ENCODE measurements at regions not wholly inside any gene's neighbourhood (a gene's known extent, or its start where the extent isn't known, plus 50 kb on each side); places are given as distances from the start of the nearest gene placed in this dataset.
"Not testable (repeated sequence)": the region's sequence is repeated elsewhere in the genome, so short reads cannot be mapped to it uniquely, and the experiment has no call there.

DNA sequence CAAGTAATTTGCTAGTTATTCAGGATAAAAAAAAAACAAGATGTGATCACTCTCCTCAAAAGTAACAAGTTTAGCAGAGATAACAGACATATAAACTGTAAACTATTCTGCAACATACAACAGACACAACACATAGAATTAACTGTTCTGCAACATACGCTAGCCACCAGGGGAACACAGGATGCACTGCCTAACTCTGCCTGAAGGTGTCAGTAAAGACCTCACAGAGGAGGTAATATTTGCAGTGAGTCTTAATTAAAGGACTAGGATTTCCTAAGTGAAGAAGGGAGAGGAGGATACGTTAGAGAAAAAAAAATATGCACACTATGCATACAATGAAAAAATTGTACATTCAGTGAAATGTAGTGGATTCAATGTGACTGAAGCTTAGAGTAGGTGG lies 129.6 kb downstream of the NBPF8 start:
- H3K36me3 Mint-ChIP-seq (ENCODE audit: unreplicated experiment); H3K27ac Mint-ChIP-seq (ENCODE audit: unreplicated experiment); H3K4me3 Mint-ChIP-seq (ENCODE audit: unreplicated experiment); H3K27me3 Mint-ChIP-seq (ENCODE audit: unreplicated experiment); H3K9me3 Mint-ChIP-seq (ENCODE audit: unreplicated experiment); H3K4me1 Mint-ChIP-seq (ENCODE audit: unreplicated experiment): not testable (repeated sequence)
- TF ChIP-seq, protein P1, sequence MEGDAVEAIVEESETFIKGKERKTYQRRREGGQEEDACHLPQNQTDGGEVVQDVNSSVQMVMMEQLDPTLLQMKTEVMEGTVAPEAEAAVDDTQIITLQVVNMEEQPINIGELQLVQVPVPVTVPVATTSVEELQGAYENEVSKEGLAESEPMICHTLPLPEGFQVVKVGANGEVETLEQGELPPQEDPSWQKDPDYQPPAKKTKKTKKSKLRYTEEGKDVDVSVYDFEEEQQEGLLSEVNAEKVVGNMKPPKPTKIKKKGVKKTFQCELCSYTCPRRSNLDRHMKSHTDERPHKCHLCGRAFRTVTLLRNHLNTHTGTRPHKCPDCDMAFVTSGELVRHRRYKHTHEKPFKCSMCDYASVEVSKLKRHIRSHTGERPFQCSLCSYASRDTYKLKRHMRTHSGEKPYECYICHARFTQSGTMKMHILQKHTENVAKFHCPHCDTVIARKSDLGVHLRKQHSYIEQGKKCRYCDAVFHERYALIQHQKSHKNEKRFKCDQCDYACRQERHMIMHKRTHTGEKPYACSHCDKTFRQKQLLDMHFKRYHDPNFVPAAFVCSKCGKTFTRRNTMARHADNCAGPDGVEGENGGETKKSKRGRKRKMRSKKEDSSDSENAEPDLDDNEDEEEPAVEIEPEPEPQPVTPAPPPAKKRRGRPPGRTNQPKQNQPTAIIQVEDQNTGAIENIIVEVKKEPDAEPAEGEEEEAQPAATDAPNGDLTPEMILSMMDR (IDR thresholded peaks at IDR 0.05) = peak; percentile 56
- peak; percentile 87 for DNase-seq (ENCODE audit: extremely low spot score, unreplicated experiment)

DNA sequence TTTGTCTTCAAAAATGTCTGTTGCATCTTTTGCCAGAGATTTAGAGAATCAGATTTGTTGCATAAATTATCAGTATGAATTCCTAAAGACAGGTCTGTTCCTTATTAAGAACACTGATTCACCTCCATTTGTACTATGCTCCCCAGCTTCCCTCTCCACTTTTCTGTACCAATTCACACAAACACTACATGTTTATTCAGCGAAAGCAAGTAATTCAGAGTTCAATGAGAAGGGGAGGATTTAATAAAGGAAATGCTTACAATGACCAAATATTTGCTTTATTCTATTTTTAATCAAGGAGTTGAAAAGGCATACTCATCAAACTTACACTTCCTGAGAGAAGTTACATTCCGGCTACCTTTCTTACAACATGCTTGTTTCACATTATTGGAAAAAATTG lies 135.5 kb downstream of the NBPF8 start:
- H3K27me3 Mint-ChIP-seq (ENCODE audit: unreplicated experiment); H3K4me3 Mint-ChIP-seq (ENCODE audit: unreplicated experiment); H3K36me3 Mint-ChIP-seq (ENCODE audit: unreplicated experiment); H3K4me1 Mint-ChIP-seq (ENCODE audit: unreplicated experiment); H3K9me3 Mint-ChIP-seq (ENCODE audit: unreplicated experiment); H3K27ac Mint-ChIP-seq (ENCODE audit: unreplicated experiment); DNase-seq (ENCODE audit: extremely low spot score, unreplicated experiment): not testable (repeated sequence)

DNA sequence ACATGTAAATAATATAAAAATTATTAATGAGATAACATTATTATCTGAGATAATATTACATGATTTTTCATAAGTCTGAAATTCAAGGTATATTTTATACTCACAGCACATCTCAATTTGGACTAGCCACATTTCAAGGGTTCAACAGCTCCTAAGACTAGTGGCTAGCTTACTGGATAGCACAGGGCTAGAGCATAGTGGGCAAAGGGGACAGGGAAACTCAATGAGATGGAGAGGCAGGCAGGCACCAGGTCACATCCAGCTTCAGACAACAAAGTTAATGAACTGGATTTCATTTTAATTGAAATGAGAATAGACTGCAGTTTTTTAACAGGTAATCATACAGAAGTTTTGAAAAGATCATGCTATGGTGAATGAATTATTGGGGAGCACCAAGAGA lies 137.4 kb downstream of the NBPF8 start:
- H3K9me3 Mint-ChIP-seq (ENCODE audit: unreplicated experiment); H3K4me1 Mint-ChIP-seq (ENCODE audit: unreplicated experiment); H3K36me3 Mint-ChIP-seq (ENCODE audit: unreplicated experiment); DNase-seq (ENCODE audit: extremely low spot score, unreplicated experiment); H3K27me3 Mint-ChIP-seq (ENCODE audit: unreplicated experiment); H3K27ac Mint-ChIP-seq (ENCODE audit: unreplicated experiment); H3K4me3 Mint-ChIP-seq (ENCODE audit: unreplicated experiment): not testable (repeated sequence)

DNA sequence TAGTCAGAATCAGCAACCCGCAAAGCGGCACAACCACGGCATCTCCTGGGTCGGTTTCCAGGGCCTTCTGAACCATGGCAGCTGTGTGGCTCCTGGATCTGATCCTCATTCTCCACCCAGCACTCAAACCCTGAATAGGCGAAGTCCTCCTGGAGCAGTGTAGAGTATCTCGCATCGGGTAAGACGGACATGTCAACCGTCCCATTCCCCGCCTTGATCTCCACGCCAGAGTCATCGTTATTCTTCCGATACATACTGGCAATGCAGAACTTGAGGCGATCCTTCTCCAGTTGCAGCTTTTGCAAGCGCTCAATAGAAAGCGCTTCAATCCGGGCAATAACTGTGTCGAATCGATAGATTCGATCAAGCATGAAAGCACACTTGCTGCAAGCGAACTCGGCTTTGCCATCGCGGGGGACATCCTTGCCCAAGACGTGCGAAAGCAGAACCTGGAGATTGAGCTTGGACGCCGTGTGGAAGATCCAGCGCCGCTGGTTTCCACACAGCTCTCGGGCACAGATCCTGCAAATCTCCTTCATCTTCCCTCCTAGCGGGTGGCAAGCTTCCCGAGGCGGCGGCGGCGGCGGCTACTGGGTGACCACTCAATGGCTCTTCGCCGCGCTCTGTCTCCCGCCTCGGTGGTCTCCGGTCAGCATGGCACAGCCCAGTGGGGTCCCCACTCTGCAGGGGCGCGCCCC lies 142.9 kb downstream of the NBPF8 start:
- H3K36me3 Mint-ChIP-seq (ENCODE audit: unreplicated experiment); H3K4me1 Mint-ChIP-seq (ENCODE audit: unreplicated experiment); H3K27me3 Mint-ChIP-seq (ENCODE audit: unreplicated experiment); DNase-seq (ENCODE audit: extremely low spot score, unreplicated experiment); H3K9me3 Mint-ChIP-seq (ENCODE audit: unreplicated experiment); H3K27ac Mint-ChIP-seq (ENCODE audit: unreplicated experiment): not testable (repeated sequence)
- H3K4me3 Mint-ChIP-seq (ENCODE audit: unreplicated experiment) = peak overlapping the region; percentile 66

DNA sequence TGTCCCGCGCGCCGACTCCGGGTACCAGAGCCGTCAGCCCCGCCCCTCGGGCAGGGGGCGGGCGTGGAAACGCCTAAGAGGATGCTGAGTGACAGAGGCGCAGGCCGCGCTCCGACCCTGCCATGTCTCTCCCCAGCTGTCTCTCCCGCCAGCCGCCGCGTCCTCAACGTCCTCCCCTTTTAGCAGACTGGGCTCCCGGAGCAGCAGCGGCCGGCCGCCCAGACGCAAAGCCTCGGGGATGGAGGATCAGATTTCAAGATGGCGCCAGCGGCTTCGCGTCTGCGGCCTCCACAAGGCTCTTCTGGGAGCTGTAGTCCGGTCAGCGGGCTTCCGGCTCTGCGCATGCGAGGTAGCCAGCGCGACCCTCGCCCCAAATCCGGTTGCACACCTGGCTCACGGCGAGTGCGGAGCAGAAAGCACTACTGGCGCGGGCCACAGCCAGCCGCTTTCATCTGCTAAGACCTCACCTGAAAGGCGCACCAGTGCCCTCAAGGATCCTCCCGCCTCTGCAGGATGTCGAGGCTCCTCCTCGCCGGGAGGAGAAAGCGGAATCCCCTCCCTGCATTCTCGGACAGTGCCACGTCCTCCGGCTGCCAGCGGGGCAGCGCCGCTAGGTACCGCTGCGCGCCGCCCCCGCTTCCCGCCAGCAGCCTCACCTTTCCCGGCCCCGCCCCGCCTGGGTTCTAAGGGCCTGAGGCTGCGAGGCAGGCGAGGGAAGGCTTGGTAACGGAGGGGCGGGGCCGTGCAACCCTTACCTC lies 143.6 kb downstream of the NBPF8 start:
- DNase-seq (ENCODE audit: extremely low spot score, unreplicated experiment) = peak; percentile 90
- H3K9me3 Mint-ChIP-seq (ENCODE audit: unreplicated experiment); H3K27me3 Mint-ChIP-seq (ENCODE audit: unreplicated experiment); H3K27ac Mint-ChIP-seq (ENCODE audit: unreplicated experiment); H3K36me3 Mint-ChIP-seq (ENCODE audit: unreplicated experiment); H3K4me1 Mint-ChIP-seq (ENCODE audit: unreplicated experiment): not testable (repeated sequence)
- peak overlapping the region; percentile 65 for H3K4me3 Mint-ChIP-seq (ENCODE audit: unreplicated experiment)

DNA sequence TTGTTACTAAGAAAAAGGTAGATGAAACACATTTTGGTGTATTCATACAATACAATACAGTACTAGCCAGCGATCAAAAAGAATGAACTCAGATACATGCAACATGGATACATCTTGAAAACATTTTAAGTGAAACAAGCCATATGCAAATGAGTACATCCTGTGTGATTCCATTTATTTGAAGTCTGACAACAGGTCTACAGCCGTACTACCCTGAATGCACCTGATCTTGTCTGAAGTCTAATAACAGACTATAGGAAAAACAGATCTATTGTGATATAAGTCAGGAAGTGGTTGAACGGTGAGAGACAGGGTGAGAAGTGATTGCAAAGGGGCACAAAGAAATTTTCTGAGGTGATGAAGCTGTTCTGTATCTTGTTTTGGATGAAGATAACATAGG lies 146.9 kb downstream of the NBPF8 start:
- H3K4me3 Mint-ChIP-seq (ENCODE audit: unreplicated experiment); H3K9me3 Mint-ChIP-seq (ENCODE audit: unreplicated experiment); DNase-seq (ENCODE audit: extremely low spot score, unreplicated experiment); H3K4me1 Mint-ChIP-seq (ENCODE audit: unreplicated experiment); H3K36me3 Mint-ChIP-seq (ENCODE audit: unreplicated experiment); H3K27me3 Mint-ChIP-seq (ENCODE audit: unreplicated experiment); H3K27ac Mint-ChIP-seq (ENCODE audit: unreplicated experiment): not testable (repeated sequence)

DNA sequence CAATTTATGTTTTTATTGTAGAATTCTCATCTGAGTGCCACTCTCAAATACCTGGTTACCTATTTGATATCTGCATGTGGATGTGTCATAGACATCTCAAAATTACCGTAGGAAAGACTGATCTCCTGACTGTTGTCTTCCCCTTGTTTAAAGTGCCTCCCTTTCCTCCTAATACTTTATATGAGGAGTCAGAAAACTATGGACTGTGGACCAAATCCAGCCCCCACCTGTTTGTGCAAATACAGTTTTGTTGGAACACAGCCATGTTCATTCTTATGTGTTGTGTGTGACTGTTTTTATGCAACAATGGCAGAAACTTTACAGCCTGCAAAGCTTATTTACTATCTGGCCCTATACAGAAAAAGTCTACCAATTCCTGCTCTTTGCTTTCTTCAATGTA lies 150.6 kb downstream of the NBPF8 start:
- H3K27me3 Mint-ChIP-seq (ENCODE audit: unreplicated experiment); H3K27ac Mint-ChIP-seq (ENCODE audit: unreplicated experiment); H3K4me1 Mint-ChIP-seq (ENCODE audit: unreplicated experiment); H3K9me3 Mint-ChIP-seq (ENCODE audit: unreplicated experiment); H3K4me3 Mint-ChIP-seq (ENCODE audit: unreplicated experiment); DNase-seq (ENCODE audit: extremely low spot score, unreplicated experiment); H3K36me3 Mint-ChIP-seq (ENCODE audit: unreplicated experiment): not testable (repeated sequence)

DNA sequence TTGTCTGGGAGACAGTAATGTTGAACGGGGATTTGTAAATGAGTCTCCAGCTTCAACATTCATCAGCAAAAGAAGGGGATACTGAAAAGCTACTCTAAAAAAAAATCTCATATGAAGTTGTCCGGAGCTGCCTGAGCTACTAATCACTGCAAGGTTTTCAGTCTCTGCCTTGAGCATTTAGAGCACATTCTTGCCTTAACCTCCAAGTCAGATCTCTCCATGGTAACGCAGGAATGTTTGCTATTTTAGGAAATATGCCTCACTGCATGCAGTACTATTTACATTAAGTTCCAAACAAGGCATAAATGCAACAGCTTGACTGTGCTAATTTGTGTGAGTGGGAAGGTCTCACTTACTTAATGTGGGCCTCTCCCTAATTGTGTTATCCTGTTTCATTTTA lies 152.8 kb downstream of the NBPF8 start:
- H3K4me1 Mint-ChIP-seq (ENCODE audit: unreplicated experiment); H3K27me3 Mint-ChIP-seq (ENCODE audit: unreplicated experiment); H3K4me3 Mint-ChIP-seq (ENCODE audit: unreplicated experiment); H3K27ac Mint-ChIP-seq (ENCODE audit: unreplicated experiment); DNase-seq (ENCODE audit: extremely low spot score, unreplicated experiment); H3K36me3 Mint-ChIP-seq (ENCODE audit: unreplicated experiment); H3K9me3 Mint-ChIP-seq (ENCODE audit: unreplicated experiment): not testable (repeated sequence)

DNA sequence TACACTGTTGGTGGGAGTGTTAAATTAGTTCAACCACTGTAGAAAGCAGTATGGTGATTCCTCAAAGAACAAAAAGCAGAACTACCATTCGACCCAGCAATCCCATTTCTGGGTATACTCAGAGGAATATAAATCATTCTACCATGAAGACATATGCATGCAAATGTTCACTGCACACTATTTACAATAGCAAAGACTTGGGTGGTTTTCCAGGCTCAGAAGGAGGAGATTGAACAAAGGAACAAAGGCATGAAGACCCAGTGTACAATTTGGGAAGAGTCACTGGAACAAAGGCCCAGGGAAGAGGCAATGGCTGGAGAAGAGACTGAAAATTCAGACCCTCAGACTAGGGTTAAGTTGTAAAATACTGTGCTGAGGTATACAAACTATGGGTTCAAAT lies 148.5 kb upstream of the NBPF26 start:
- H3K36me3 Mint-ChIP-seq (ENCODE audit: unreplicated experiment); H3K27ac Mint-ChIP-seq (ENCODE audit: unreplicated experiment); H3K9me3 Mint-ChIP-seq (ENCODE audit: unreplicated experiment); H3K4me3 Mint-ChIP-seq (ENCODE audit: unreplicated experiment); H3K27me3 Mint-ChIP-seq (ENCODE audit: unreplicated experiment); H3K4me1 Mint-ChIP-seq (ENCODE audit: unreplicated experiment); DNase-seq (ENCODE audit: extremely low spot score, unreplicated experiment): not testable (repeated sequence)

DNA sequence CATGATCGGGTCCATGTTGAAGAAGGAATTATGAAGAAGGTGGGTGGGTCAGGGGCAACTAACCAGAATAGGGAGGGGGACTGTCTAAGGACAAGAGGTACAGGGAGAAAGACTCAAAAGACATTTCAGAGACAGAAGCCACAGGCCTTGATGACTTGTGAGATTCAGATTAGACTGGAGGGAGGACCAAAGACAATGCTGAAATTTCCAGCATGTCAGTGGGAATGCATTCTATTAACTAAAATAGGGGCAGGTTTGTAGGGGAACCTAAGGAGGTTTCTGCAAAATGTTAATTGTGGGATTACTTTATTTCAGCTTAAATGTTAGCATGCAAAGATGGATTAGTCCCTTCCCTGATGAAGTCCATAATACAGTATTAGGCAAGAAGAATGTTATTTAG lies 141.6 kb upstream of the NBPF26 start:
- not testable (repeated sequence) for H3K27me3 Mint-ChIP-seq (ENCODE audit: unreplicated experiment); H3K36me3 Mint-ChIP-seq (ENCODE audit: unreplicated experiment); H3K27ac Mint-ChIP-seq (ENCODE audit: unreplicated experiment); H3K4me1 Mint-ChIP-seq (ENCODE audit: unreplicated experiment); H3K4me3 Mint-ChIP-seq (ENCODE audit: unreplicated experiment); H3K9me3 Mint-ChIP-seq (ENCODE audit: unreplicated experiment); DNase-seq (ENCODE audit: extremely low spot score, unreplicated experiment)

DNA sequence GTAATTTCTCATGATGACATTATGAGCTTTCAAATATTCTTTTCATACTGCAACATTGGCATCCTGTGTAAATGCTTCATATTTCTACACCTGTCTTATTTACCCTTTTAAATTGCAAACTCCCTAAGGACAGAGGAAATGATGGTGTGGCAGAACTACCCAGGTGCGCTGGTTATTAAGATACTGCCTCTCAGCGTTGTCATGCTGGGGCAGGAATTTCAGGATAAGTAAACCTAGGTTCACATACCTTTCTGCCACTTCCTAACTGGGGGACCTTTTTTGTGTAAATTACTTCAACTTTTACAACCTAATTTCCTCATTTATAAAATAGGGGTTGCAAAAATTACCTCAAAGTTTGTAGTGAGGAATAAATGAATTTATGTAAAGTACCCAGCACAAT lies 137.7 kb upstream of the NBPF26 start:
- DNase-seq (ENCODE audit: extremely low spot score, unreplicated experiment); H3K4me3 Mint-ChIP-seq (ENCODE audit: unreplicated experiment); H3K4me1 Mint-ChIP-seq (ENCODE audit: unreplicated experiment): not testable (repeated sequence)

More for the DNA sequence above, 137.7 kb upstream of the NBPF26 start:
- not testable (repeated sequence) for H3K36me3 Mint-ChIP-seq (ENCODE audit: unreplicated experiment); H3K9me3 Mint-ChIP-seq (ENCODE audit: unreplicated experiment); H3K27me3 Mint-ChIP-seq (ENCODE audit: unreplicated experiment); H3K27ac Mint-ChIP-seq (ENCODE audit: unreplicated experiment)

Data from osteocyte (in vitro differentiated cells).